PC-9 (cell line): ENCODE measurements at regions not wholly inside any gene's neighbourhood (a gene's known extent, or its start where the extent isn't known, plus 50 kb on each side); places are given as distances from the start of the nearest gene placed in this dataset.

Source experiments
- EZH2 ChIP-seq: fragments of 200-600 bp; sonication (generic); IDR thresholded peaks from 2 replicates; pipeline ENCODE4 v1.8.0; 2017; ENCODE audit warnings: antibody characterized with exemption, low read depth
- TF ChIP-seq, protein P1 (sequence below): fragments of 200-600 bp; sonication (generic); conservative IDR thresholded peaks from 2 replicates; pipeline ENCODE4 v1.6.1; 2017; ENCODE audit warnings: mixed run types, antibody characterized with exemption, mild to moderate bottlenecking, moderate library complexity

- TF ChIP-seq, protein P1, sequence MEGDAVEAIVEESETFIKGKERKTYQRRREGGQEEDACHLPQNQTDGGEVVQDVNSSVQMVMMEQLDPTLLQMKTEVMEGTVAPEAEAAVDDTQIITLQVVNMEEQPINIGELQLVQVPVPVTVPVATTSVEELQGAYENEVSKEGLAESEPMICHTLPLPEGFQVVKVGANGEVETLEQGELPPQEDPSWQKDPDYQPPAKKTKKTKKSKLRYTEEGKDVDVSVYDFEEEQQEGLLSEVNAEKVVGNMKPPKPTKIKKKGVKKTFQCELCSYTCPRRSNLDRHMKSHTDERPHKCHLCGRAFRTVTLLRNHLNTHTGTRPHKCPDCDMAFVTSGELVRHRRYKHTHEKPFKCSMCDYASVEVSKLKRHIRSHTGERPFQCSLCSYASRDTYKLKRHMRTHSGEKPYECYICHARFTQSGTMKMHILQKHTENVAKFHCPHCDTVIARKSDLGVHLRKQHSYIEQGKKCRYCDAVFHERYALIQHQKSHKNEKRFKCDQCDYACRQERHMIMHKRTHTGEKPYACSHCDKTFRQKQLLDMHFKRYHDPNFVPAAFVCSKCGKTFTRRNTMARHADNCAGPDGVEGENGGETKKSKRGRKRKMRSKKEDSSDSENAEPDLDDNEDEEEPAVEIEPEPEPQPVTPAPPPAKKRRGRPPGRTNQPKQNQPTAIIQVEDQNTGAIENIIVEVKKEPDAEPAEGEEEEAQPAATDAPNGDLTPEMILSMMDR = no peak
- TF ChIP-seq EZH2 = no peak
These were observed 92.3 kb upstream of the STARD13 start for GRCh38 chr13:33377825-33378224.
